GM23338 (cell line): ENCODE measurements at regions not wholly inside any gene's neighbourhood (a gene's known extent, or its start where the extent isn't known, plus 50 kb on each side); places are given as distances from the start of the nearest gene placed in this dataset.

ENCODE experiments used
- ATAC-seq: fragments of 200-7000 bp; cut with Tn5 transposase; 3 replicates; pipeline ENCODE4 v1.9.1; 2020
- DNase-seq: peaks from one replicate; pipeline ENCODE4 v3.0.0-alpha.2; 2015; ENCODE audit warnings: low spot score
- H2AFZ ChIP-seq: fragments of 200-600 bp; sonication (generic); 2 replicates; pipeline ENCODE4 v1.8.0; 2016; ENCODE audit warnings: antibody characterized with exemption, mild to moderate bottlenecking, moderate library complexity
- H3F3A ChIP-seq: fragments of 200-600 bp; sonication (generic); replicated peaks from 2 replicates; pipeline ENCODE4 v1.8.0; 2017; ENCODE audit warnings: antibody characterized with exemption, mixed run types, low read depth
- H3K27ac ChIP-seq: fragments of 200-600 bp; sonication (generic); 2 replicates; pipeline ENCODE4 v1.6.1; 2016; ENCODE audit warnings: low read depth
- H3K27me3 ChIP-seq: fragments of 200-600 bp; sonication (generic); 2 replicates; pipeline ENCODE4 v1.8.0; 2016; ENCODE audit warnings: mild to moderate bottlenecking, mixed run types, moderate library complexity; ENCODE audit not compliant: insufficient read depth
- H3K36me3 ChIP-seq: fragments of 200-600 bp; sonication (generic); 2 replicates; pipeline ENCODE4 v1.8.0; 2016; ENCODE audit warnings: mild to moderate bottlenecking; ENCODE audit not compliant: insufficient read depth
- H3K4me1 ChIP-seq: fragments of 200-600 bp; sonication (generic); 2 replicates; pipeline ENCODE4 v1.8.0; 2016; ENCODE audit warnings: mild to moderate bottlenecking, moderate library complexity; ENCODE audit not compliant: insufficient read depth
- H3K4me2 ChIP-seq: fragments of 200-600 bp; sonication (generic); 2 replicates; pipeline ENCODE4 v1.7.1; 2017; ENCODE audit warnings: mixed run types
- H3K4me3 ChIP-seq: fragments of 200-600 bp; sonication (generic); 2 replicates; pipeline ENCODE4 v1.6.1; 2016; ENCODE audit warnings: mixed run types
- H3K79me2 ChIP-seq: fragments of 200-600 bp; sonication (generic); replicated peaks from 2 replicates; pipeline ENCODE4 v1.8.0; 2017; ENCODE audit warnings: mild to moderate bottlenecking; ENCODE audit not compliant: insufficient read depth
- H3K9me2 ChIP-seq: fragments of 200-600 bp; sonication (generic); 2 replicates; pipeline ENCODE4 v1.8.0; 2017; ENCODE audit not compliant: insufficient read depth
- H4K20me1 ChIP-seq: fragments of 200-600 bp; sonication (generic); replicated peaks from 2 replicates; pipeline ENCODE4 v1.8.0; 2017; ENCODE audit warnings: mild to moderate bottlenecking; ENCODE audit not compliant: insufficient read depth
- H3K27ac Mint-ChIP-seq: 2 replicates; pipeline ENCODE4 v1.8.0; 2020; ENCODE audit warnings: inconsistent platforms, mild to moderate bottlenecking, moderate library complexity, mixed read lengths
- H3K27me3 Mint-ChIP-seq: 3 replicates; pipeline ENCODE4 v1.8.0; 2022; ENCODE audit warnings: low read depth, mild to moderate bottlenecking, moderate library complexity, mixed read lengths, inconsistent platforms; ENCODE audit not compliant: insufficient read depth, poor library complexity
- H3K36me3 Mint-ChIP-seq: 3 replicates; pipeline ENCODE4 v1.8.0; 2021; ENCODE audit warnings: low read depth, mild to moderate bottlenecking, inconsistent platforms, moderate library complexity, mixed read lengths
- H3K4me1 Mint-ChIP-seq: 3 replicates; pipeline ENCODE4 v1.8.0; 2020; ENCODE audit warnings: mild to moderate bottlenecking, inconsistent platforms, mixed read lengths
- H3K4me3 Mint-ChIP-seq: 3 replicates; pipeline ENCODE4 v1.8.0; 2021; ENCODE audit warnings: moderate library complexity, mild to moderate bottlenecking, inconsistent platforms, mixed read lengths
- H3K9me3 Mint-ChIP-seq: 3 replicates; pipeline ENCODE4 v1.8.0; 2020; ENCODE audit warnings: moderate library complexity, mild to moderate bottlenecking, inconsistent platforms, mixed read lengths
- EZH2 ChIP-seq: fragments of 200-600 bp; sonication (generic); IDR thresholded peaks from one replicate; pipeline ENCODE4 v1.8.0; 2017; ENCODE audit warnings: antibody characterized with exemption, mild to moderate bottlenecking, low read depth; ENCODE audit not compliant: unreplicated experiment
- JUNB ChIP-seq: IDR thresholded peaks from one replicate; pipeline ENCODE4 v1.6.1; 2016; ENCODE audit warnings: antibody characterized with exemption; ENCODE audit not compliant: unreplicated experiment
- NANOG ChIP-seq: IDR thresholded peaks from 2 replicates; pipeline ENCODE4 v1.6.1; 2016; ENCODE audit warnings: antibody characterized with exemption, borderline replicate concordance
- POLR2AphosphoS5 ChIP-seq: IDR thresholded peaks from 2 replicates; pipeline ENCODE4 v1.6.1; 2016; ENCODE audit warnings: antibody characterized with exemption, low read depth
- STAT1 ChIP-seq: IDR thresholded peaks from one replicate; pipeline ENCODE4 v1.6.1; 2016; ENCODE audit warnings: antibody characterized with exemption; ENCODE audit not compliant: unreplicated experiment
- ZNF331 ChIP-seq: fragments of 250-450 bp; sonication (Bioruptor Pico); IDR thresholded peaks from 2 replicates; pipeline ENCODE4 v1.5.0; 2020; ENCODE audit warnings: low read depth, mild to moderate bottlenecking, moderate library complexity
- TF ChIP-seq, protein P1 (sequence below): IDR thresholded peaks from one replicate; pipeline ENCODE4 v1.6.1; 2018; ENCODE audit warnings: antibody characterized with exemption; ENCODE audit not compliant: unreplicated experiment
- TF ChIP-seq, protein P2 (sequence below): fragments of 250-450 bp; sonication (Bioruptor Pico); IDR thresholded peaks from 2 replicates; pipeline ENCODE4 v1.5.0; 2020; ENCODE audit warnings: mild to moderate bottlenecking, moderate library complexity
- TF ChIP-seq, protein P3 (sequence below): IDR thresholded peaks from 2 replicates; pipeline ENCODE4 v1.6.1; 2016; ENCODE audit warnings: antibody characterized with exemption

DNA sequence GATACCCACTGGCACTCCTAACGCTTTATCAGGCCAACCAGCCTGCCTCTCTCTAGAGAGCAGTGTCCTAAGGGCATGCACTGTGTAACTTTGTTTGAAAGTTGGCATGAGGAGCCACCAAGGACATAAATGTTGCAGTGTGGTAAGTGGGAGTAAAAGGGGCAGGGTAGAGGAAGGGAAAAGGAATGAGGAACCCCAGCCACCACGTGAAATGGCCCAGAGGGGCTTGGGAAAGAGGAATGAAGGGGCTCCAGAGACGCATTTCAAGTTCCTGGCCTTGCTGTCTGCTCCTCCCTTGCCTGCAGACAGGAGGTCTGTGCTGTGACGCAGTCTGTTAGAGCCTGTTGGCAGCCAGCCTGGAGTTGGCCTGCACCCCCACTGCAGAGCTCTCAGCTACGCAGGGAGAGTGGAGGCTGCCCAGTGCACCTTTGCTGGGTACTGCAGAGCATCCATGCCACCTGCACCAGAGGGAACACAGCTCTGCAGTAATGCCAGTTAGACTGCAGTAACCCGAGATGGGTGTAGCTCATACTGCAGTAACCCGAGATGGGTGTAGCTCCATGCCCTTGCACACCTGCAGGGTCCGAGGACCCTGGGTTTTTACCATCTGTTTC is 86.8 kb upstream of the SNAP25 start (continued):
- TF ChIP-seq STAT1 (no peak), NANOG (no peak), ZNF331 (CRISPR knock-in tag) (no peak), JUNB (no peak)
- TF ChIP-seq, protein P1, sequence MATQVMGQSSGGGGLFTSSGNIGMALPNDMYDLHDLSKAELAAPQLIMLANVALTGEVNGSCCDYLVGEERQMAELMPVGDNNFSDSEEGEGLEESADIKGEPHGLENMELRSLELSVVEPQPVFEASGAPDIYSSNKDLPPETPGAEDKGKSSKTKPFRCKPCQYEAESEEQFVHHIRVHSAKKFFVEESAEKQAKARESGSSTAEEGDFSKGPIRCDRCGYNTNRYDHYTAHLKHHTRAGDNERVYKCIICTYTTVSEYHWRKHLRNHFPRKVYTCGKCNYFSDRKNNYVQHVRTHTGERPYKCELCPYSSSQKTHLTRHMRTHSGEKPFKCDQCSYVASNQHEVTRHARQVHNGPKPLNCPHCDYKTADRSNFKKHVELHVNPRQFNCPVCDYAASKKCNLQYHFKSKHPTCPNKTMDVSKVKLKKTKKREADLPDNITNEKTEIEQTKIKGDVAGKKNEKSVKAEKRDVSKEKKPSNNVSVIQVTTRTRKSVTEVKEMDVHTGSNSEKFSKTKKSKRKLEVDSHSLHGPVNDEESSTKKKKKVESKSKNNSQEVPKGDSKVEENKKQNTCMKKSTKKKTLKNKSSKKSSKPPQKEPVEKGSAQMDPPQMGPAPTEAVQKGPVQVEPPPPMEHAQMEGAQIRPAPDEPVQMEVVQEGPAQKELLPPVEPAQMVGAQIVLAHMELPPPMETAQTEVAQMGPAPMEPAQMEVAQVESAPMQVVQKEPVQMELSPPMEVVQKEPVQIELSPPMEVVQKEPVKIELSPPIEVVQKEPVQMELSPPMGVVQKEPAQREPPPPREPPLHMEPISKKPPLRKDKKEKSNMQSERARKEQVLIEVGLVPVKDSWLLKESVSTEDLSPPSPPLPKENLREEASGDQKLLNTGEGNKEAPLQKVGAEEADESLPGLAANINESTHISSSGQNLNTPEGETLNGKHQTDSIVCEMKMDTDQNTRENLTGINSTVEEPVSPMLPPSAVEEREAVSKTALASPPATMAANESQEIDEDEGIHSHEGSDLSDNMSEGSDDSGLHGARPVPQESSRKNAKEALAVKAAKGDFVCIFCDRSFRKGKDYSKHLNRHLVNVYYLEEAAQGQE = no peak

DNA sequence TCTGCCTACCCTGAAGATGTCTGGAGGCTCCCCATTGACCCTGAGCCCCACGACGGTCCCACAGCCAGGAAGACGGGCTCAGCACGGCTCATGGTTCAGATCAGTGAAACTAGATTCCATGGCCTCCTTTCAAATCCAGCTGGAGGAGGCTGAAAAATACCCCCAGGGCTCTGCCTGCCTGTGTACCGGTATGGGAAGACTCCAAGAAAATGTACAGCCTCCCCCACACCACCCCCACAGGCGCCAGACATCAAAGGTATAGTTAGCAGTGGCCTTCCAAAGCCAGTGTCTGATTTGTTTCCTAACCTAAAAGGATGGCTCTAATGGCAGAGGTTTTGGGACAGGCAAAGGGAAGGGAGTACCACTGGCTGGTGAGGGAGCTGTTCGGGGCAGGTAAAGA is 86.2 kb upstream of the SNAP25 start:
- no peaks in the 10 kb centered on the region for H3K79me2 ChIP-seq
- H3K4me2 ChIP-seq = peak overlapping the region; percentile 31; the same call in 1 of the 2 replicates
- peak overlapping the region; percentile 86; the same call in 1 of the 2 replicates for H2AFZ ChIP-seq
- peaks cover 27% of the 10 kb centered on the region for H3K4me1 Mint-ChIP-seq
- no peaks in the 10 kb centered on the region for H4K20me1 ChIP-seq
- no peaks in the 10 kb centered on the region for H3K27me3 ChIP-seq
- no peaks in the 10 kb centered on the region for H3K9me3 Mint-ChIP-seq
- no peak overlapping the region for H3K27ac ChIP-seq
- peaks cover 2% of the 10 kb centered on the region; the same call in 1 of the 2 replicates for H3K9me2 ChIP-seq
- DNase-seq (no peak), ATAC-seq (peak; percentile 11)
- no peaks in the 10 kb centered on the region for H3K36me3 ChIP-seq
- no peak overlapping the region for H3K4me3 Mint-ChIP-seq
- no peak overlapping the region for H3K27ac Mint-ChIP-seq
- H3K36me3 Mint-ChIP-seq = no peaks in the 10 kb centered on the region
- H3K4me3 ChIP-seq = no peak overlapping the region
- H3K4me1 ChIP-seq = peaks cover 20% of the 10 kb centered on the region
- H3F3A ChIP-seq = no peaks in the 10 kb centered on the region
- H3K27me3 Mint-ChIP-seq = peaks cover 3% of the 10 kb centered on the region
- TF ChIP-seq, protein P1 = no peak
- TF ChIP-seq ZNF331 (CRISPR knock-in tag) = no peak
- TF ChIP-seq, protein P2, sequence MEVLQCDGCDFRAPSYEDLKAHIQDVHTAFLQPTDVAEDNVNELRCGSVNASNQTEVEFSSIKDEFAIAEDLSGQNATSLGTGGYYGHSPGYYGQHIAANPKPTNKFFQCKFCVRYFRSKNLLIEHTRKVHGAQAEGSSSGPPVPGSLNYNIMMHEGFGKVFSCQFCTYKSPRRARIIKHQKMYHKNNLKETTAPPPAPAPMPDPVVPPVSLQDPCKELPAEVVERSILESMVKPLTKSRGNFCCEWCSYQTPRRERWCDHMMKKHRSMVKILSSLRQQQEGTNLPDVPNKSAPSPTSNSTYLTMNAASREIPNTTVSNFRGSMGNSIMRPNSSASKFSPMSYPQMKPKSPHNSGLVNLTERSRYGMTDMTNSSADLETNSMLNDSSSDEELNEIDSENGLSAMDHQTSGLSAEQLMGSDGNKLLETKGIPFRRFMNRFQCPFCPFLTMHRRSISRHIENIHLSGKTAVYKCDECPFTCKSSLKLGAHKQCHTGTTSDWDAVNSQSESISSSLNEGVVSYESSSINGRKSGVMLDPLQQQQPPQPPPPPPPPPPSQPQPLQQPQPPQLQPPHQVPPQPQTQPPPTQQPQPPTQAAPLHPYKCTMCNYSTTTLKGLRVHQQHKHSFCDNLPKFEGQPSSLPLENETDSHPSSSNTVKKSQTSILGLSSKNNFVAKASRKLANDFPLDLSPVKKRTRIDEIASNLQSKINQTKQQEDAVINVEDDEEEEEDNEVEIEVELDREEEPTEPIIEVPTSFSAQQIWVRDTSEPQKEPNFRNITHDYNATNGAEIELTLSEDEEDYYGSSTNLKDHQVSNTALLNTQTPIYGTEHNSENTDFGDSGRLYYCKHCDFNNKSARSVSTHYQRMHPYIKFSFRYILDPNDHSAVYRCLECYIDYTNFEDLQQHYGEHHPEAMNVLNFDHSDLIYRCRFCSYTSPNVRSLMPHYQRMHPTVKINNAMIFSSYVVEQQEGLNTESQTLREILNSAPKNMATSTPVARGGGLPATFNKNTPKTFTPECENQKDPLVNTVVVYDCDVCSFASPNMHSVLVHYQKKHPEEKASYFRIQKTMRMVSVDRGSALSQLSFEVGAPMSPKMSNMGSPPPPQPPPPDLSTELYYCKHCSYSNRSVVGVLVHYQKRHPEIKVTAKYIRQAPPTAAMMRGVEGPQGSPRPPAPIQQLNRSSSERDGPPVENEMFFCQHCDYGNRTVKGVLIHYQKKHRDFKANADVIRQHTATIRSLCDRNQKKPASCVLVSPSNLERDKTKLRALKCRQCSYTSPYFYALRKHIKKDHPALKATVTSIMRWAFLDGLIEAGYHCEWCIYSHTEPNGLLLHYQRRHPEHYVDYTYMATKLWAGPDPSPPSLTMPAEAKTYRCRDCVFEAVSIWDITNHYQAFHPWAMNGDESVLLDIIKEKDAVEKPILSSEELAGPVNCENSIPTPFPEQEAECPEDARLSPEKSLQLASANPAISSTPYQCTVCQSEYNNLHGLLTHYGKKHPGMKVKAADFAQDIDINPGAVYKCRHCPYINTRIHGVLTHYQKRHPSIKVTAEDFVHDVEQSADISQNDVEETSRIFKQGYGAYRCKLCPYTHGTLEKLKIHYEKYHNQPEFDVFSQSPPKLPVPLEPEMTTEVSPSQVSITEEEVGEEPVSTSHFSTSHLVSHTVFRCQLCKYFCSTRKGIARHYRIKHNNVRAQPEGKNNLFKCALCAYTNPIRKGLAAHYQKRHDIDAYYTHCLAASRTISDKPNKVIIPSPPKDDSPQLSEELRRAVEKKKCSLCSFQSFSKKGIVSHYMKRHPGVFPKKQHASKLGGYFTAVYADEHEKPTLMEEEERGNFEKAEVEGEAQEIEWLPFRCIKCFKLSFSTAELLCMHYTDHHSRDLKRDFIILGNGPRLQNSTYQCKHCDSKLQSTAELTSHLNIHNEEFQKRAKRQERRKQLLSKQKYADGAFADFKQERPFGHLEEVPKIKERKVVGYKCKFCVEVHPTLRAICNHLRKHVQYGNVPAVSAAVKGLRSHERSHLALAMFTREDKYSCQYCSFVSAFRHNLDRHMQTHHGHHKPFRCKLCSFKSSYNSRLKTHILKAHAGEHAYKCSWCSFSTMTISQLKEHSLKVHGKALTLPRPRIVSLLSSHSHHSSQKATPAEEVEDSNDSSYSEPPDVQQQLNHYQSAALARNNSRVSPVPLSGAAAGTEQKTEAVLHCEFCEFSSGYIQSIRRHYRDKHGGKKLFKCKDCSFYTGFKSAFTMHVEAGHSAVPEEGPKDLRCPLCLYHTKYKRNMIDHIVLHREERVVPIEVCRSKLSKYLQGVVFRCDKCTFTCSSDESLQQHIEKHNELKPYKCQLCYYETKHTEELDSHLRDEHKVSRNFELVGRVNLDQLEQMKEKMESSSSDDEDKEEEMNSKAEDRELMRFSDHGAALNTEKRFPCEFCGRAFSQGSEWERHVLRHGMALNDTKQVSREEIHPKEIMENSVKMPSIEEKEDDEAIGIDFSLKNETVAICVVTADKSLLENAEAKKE = no peak
- TF ChIP-seq JUNB = no peak
- TF ChIP-seq, protein P3, sequence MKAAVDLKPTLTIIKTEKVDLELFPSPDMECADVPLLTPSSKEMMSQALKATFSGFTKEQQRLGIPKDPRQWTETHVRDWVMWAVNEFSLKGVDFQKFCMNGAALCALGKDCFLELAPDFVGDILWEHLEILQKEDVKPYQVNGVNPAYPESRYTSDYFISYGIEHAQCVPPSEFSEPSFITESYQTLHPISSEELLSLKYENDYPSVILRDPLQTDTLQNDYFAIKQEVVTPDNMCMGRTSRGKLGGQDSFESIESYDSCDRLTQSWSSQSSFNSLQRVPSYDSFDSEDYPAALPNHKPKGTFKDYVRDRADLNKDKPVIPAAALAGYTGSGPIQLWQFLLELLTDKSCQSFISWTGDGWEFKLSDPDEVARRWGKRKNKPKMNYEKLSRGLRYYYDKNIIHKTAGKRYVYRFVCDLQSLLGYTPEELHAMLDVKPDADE = no peak
- TF ChIP-seq EZH2 = no peak
- no peak for TF ChIP-seq POLR2AphosphoS5
